Smooth muscle cell of the brain vasculature (primary cell): ENCODE measurements at regions not wholly inside any gene's neighbourhood (a gene's known extent, or its start where the extent isn't known, plus 50 kb on each side); places are given as distances from the start of the nearest gene placed in this dataset.
"Not testable (repeated sequence)": the region's sequence is repeated elsewhere in the genome, so short reads cannot be mapped to it uniquely, and the experiment has no call there.

Experiments
- DNase-seq: peaks from one replicate; pipeline ENCODE4 v3.0.0-alpha.2; 2012; ENCODE audit warnings: low read depth, low spot score

- DNase-seq = no peak
Measured at GRCh38 chr4:123216946-123217345, 179.6 kb upstream of the SPRY1 start.

- no peak for DNase-seq
Measured at GRCh38 chr4:123217664-123218063, 178.9 kb upstream of the SPRY1 start.

- DNase-seq = no peak
Measured at GRCh38 chr4:123218981-123219380, 177.6 kb upstream of the SPRY1 start.

- no peak for DNase-seq
Measured at GRCh38 chr4:123229286-123229685, 167.3 kb upstream of the SPRY1 start.

GRCh38 chr4:123230061-123230460, 166.5 kb upstream of the SPRY1 start:
- no peak for DNase-seq

GRCh38 chr4:123232439-123232838, 164.2 kb upstream of the SPRY1 start:
- no peak for DNase-seq

GRCh38 chr4:123233136-123233768, 163.3 kb upstream of the SPRY1 start:
- no peak for DNase-seq

- no peak for DNase-seq
Measured at GRCh38 chr4:123234955-123235354, 161.6 kb upstream of the SPRY1 start.

GRCh38 chr4:123235431-123235830, 161.2 kb upstream of the SPRY1 start:
- DNase-seq = no peak

GRCh38 chr4:123236606-123237005, 160.0 kb upstream of the SPRY1 start:
- no peak for DNase-seq

- not testable (repeated sequence) for DNase-seq
Measured at GRCh38 chr4:123240286-123240685, 156.3 kb upstream of the SPRY1 start.

- DNase-seq = not testable (repeated sequence)
Measured at GRCh38 chr4:123243220-123243619, 153.4 kb upstream of the SPRY1 start.

- no peak for DNase-seq
Measured at GRCh38 chr4:123244137-123244536, 152.5 kb upstream of the SPRY1 start.

GRCh38 chr4:123246085-123246484, 150.5 kb upstream of the SPRY1 start:
- DNase-seq = no peak

GRCh38 chr4:123248085-123248659, 148.4 kb upstream of the SPRY1 start:
- DNase-seq = no peak

GRCh38 chr4:123249821-123250220, 146.8 kb upstream of the SPRY1 start:
- DNase-seq = no peak

GRCh38 chr4:123250843-123251242, 145.8 kb upstream of the SPRY1 start:
- peak; percentile 23 for DNase-seq

- DNase-seq = no peak
Measured at GRCh38 chr4:123255971-123256370, 140.6 kb upstream of the SPRY1 start.

GRCh38 chr4:123256901-123257300, 139.7 kb upstream of the SPRY1 start:
- DNase-seq = no peak

- no peak for DNase-seq
Measured at GRCh38 chr4:123257591-123257990, 139.0 kb upstream of the SPRY1 start.

GRCh38 chr4:123259676-123260646, 136.6 kb upstream of the SPRY1 start:
- DNase-seq = no peak

- DNase-seq = no peak
Measured at GRCh38 chr4:123260653-123261052, 135.9 kb upstream of the SPRY1 start.

GRCh38 chr4:123262080-123262479, 134.5 kb upstream of the SPRY1 start:
- no peak for DNase-seq
